NCI-H82 treated with DMSO at 0.1 percent for 48 hours (cell line): ENCODE measurements at regions not wholly inside any gene's neighbourhood (a gene's known extent, or its start where the extent isn't known, plus 50 kb on each side); places are given as distances from the start of the nearest gene placed in this dataset.
"Not testable (repeated sequence)": the region's sequence is repeated elsewhere in the genome, so short reads cannot be mapped to it uniquely, and the experiment has no call there.

Experiments used
- DNase-seq: peaks from one replicate; lab custom pipeline; 2025; ENCODE audit not compliant: unreplicated experiment; lab: John Stamatoyannopoulos, UW

DNA sequence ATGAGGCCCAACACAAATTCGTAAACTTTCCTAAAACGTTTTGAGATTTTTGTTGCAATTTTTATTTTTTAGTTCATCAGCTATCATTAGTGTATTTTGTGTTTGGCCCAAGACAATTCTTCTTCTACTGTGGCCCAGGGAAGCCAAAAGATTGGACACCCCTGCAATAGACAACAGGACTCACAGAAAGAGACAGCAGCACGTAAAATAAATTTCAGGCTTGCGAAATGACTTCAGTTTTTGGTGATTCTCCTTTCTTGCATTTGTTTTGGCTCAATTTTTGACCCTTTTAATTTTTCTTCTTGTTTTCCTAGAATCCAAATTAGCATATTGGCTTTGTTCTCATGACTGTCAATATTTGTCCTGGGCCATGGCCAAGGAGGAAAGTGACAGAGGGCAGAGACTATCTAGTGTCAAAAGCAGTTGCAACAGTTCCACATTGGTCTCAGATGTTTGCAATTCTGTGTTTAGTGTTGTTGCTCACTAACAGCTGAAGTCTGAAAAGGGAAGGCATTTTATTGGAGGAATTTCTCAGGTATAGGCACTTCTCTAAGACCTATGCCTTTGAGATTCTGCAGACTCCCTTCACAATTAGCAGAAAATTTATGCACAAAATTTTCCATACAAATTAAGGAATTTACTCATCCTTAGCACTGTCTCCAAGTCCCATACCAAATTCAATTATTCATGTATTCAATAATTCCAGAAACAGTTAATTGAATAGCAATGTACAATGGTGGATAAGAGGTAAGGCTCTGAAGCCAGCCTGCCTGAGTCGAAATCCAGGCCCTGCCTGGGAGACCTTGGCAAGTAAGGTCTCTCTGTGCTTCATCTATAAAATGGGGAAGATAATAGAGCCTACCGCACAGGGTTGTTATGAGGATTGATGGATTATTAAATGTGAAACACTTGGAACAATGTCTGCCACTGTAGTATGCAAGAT lies 160.9 kb upstream of the IVNS1ABP start:
- no peak for DNase-seq

DNA sequence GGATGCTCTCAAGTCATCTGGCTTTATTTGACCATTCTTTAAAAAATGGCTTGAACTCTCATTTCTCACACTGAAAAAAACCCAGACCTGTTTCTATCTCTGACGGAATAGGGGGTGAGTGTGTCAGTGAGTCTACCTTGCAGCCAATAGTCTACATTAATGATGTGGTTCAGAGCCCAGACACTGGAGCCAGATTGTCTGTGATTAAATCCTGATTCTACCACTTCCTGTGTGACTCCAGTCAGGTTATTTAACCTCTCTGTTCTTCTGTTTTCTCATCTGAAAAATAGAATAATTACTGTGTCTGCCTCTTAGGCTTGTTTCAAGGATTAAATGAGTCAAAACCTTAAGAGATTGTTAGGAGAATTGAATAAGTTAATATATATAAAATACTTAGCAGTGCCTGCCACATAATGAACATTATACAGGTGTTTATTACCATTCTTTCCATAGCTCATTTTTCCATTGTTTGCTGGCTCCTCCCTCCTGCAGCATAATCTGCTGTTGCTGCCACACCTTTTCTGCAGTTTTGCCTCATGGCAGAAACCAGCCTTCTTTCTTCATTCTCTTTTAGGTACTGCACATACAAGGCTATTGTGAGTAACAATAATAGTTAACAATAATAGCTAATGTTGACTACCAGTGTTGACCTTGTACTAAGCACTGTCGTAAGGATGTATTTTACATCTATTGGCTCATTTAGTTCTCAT lies 157.6 kb upstream of the IVNS1ABP start:
- DNase-seq = no peak

DNA sequence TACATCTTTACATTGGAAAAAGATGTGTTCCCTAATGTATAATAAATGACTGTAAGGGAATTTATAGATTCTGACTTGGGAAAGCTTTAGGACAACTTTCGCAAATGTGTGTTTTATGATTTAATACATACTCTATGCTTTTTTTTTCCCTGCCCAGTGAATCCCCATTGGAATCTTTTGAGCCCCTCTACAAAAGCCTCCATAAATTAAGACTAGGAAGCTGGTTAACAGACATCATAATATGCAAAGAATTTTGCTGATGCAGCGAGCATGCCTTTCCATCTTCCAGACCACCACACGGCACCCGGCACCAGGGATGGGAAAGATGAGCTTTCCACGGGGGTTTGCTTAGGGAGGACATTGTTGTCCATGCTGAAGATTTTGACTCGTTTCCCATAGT lies 156.1 kb upstream of the IVNS1ABP start:
- DNase-seq = no peak

DNA sequence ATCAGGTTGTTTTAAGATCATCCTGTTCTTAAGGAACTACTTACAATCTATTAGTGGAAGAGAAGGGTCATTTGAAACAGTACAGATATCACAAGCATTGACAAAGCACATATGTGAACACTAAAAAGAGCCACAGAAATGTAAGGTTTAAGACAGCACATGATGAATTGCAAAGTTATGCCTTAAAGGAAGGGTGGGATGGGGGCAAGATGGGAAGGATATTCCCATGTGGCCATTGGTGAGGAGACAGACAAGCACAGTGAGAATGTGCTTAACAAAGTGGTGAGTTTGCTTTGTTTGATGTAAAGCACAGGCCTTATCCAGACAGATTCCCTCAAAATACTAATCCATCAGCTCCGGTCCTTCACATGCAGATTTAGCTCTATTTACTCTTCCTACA lies 151.6 kb upstream of the IVNS1ABP start:
- no peak for DNase-seq

DNA sequence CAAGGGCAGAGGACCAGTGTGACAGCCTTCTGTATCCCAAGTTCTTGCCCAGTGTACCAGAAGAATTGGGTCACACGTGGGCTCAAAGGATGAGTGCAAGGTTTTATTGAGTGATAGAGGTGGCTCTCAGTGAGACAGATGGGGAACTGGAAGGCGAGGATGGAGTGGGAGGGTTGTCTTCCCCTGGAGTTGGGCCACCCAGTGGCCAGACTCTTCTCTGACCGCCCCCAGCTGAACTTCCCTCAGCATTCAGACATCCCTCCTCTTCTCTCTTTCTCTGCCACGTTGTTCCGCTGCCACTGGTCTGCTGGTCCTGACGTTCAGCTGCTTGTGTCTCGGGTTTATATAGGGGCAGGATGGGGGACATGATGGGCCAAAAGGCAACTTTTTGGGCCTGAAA lies 150.1 kb upstream of the IVNS1ABP start:
- DNase-seq = no peak

DNA sequence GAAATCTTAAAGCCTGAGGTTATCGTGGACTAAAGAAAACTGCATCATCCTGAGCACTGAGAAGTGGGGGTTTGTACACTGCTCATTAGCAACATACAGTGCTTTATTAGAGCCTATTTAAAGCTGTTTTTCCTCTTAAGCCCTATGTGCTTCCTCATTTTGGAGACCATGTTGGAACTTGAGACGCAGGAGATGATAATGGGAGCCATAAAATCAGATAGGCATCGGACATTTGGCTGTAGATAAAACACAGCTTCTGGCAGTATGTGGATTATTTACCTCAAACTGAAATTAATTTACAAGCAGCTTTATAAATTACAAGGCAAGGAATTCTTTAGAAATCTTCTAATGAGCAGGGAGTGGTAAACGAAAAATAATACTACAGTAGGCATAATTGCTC lies 147.7 kb upstream of the IVNS1ABP start:
- DNase-seq = no peak

DNA sequence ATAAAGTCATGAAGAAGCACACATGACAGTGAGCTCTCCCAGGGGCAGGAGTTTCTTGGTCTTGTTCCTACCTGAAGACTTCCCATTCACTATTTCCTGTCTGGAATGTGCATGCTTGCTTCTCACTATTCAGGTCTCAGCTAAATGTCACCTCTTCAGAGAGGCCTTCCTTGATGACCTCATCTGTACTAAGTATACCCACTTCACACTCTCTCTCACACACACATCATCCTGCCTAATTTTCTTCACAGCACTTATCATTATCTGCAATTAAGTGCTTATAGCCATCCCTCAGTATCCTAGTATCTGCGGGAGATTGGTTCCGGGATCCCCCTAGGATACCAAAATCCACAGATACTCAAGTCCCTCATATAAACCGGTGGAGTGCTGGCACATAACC lies 146.4 kb upstream of the IVNS1ABP start:
- no peak for DNase-seq

DNA sequence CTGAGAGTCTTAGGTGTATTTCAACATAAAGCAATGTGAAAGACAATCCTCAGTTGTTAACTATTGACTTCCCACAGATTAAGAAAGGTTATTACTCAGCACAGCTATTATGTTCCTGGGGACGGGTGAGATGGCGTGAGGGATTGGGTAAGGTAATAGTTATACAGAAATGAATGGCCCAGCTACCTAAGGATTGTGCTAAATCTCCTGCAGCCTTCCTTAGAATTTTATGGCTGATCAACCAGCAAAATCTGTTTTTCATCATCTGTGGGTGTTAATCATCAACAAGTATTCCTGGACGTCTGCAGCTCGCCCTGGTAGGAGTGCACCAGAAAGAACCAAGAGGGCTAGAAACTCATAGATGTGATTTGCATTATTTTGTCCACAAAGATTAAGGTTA lies 146.0 kb upstream of the IVNS1ABP start:
- no peak for DNase-seq

DNA sequence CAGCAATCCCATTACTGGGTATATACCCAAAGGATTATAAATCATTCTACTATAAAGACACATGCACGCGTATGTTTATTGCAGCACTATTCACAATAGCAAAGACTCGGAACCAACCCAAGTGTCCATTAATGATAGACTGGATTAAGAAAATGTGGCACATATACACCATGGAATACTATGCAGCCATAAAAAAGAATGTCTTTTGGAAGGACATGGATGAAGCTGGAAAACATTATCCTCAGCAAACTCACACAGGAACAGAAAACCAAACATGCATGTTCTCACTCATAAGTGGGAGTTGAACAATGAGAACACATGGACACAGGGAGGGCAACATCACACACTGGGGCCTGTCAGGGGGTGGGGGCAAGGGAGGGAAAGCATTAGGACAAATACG lies 143.7 kb upstream of the IVNS1ABP start:
- DNase-seq = not testable (repeated sequence)

DNA sequence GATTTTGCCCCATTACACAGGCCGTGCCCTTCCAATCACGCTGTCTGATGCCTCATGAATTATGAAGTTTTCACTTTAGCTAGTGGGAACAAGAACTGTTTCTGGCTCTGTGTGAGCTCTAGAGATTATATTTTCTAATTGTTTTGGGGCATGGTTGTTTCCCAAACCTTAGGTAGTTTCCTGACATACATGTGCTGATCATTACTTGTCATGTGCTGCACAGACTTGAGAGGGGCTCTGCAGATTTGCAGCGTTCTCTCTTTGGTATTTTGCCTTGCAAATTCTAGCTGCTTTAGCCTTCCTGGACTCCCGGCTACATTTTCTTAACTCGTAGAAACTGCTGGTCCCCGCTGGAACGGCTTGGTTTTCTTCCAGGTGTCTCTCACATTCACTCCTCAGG lies 142.1 kb upstream of the IVNS1ABP start:
- no peak for DNase-seq

DNA sequence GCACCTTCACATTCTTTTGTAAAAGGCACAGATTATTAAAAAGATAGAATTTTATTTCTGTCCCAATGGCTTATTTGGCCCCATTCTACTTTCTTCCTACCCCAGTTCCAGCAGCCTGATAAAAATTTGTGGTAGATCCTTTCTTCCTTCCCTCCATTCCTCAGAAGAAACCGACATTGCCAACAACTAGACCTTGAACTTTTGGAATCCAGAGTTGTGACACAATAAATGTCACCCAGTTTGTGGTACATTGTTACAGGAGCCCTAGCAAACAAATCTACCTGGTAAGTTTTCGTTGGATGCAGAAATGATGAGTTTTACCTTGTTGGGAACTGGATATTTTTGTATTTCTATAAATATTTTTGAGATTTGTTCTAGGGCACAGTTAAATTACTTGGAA lies 141.6 kb upstream of the IVNS1ABP start:
- DNase-seq = no peak

DNA sequence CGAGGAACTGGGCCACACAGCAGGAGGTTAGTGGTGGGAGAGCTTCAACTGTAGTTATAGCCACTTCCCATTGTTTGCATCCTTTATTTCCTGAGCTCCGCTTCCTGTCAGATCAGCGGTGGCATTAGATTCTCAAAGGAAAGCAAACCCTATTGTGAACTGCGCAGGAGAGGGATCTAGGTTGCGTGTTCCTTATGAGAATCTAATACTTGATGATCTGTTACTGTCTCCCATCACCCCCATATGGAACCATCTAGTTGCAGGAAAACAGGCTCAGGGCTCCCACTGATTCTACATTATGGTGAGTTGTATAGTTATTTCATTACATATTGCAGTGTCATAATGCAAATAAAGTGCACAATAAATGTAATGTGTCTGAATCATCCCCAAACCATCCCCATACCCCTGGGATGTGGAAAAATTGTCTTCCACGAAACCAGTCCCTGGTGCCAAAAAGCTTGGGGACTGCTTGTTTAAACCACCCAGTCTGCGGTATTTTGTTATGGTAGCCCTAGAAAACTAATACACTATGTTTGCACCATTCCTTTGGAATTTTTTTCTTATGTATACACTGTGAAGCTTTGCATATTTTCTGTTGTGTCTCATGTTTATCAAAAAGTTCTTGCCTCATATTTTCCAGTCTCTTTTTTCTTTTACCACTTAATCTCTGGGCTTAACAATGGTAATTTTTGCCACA lies 136.6 kb upstream of the IVNS1ABP start:
- DNase-seq = no peak

DNA sequence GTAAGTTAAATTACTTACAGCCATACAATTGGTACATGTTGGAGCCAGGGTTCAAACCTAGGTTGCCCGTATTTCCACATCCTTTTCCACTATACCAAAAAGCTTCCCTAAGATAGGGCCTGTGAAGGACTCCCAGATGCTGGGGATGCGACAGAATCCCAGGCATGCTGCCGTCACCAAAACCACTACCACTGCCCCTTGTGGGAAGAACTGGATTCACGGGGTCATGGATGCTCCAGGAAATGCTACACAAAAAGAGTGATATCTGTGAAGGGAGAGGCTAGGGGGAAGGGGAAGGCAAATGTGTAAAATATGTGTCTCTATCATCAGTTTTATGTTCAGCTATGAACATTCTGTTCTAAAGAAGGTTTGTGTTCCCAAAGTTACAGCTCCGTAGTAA lies 133.9 kb upstream of the IVNS1ABP start:
- no peak for DNase-seq

DNA sequence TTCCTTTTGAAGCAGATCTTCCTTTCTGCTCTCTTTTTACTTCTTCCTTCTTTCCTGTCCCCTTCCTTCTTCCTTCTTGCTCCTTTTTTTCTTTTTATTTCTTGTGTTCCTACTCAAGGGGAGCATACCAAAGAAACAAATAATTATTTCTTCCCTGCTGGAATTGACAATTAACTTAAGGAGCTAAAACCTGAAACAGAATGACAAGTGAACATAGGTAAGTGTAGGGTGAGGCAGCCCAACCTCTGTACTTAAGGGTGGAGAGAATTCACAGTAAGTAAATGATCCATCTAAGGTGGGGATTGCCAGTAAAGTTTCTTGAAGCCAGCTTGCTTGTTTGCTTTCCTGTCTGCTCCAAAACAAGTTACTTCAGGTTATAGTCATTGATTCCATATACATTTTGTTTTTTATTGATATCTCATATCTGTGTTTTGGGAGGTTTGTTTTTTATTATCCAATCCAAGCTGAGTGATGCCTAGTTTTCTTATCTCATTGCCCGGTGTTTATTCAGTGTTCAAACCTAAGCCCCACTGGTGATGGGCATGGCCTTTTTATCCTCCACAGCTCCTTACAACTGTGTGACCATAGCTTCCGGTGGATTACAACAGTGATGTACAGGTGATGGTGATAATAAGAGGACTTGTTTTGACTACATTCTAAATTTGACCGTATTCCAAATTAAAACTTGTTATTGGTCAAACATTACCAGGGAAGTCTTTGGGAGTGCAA lies 133.2 kb upstream of the IVNS1ABP start:
- DNase-seq = no peak

DNA sequence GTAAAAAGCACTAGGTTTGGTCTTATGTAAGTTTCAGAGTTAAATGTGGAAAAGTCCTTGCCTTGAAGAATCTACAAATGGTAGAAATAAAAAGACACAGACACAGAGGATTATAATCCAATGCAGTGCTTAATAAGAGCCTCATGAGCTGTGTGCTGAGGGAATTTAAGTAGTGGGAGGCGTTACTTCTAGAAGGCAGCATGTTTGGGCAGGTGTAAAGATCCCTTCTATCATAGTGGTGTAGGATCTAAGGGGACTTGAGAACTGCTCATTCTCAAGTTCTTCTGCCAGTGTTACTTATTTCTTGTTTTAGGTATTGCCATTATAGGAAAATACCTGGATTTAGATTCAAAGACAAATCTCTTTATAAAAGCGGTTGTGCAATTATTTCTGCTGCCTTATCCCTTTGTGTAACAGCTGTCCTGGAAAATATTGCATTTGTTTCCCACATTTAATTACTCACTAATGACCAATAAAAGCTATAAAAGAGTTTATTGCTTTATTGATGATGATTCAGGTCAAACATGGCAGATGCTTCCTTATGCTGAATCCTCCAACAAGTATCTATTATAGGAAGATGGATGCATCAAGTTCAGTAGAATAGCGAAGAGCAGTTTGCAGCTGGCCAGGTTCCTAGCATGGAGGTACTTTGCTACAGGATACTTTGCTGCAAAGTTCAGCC lies 132.5 kb upstream of the IVNS1ABP start:
- no peak for DNase-seq

DNA sequence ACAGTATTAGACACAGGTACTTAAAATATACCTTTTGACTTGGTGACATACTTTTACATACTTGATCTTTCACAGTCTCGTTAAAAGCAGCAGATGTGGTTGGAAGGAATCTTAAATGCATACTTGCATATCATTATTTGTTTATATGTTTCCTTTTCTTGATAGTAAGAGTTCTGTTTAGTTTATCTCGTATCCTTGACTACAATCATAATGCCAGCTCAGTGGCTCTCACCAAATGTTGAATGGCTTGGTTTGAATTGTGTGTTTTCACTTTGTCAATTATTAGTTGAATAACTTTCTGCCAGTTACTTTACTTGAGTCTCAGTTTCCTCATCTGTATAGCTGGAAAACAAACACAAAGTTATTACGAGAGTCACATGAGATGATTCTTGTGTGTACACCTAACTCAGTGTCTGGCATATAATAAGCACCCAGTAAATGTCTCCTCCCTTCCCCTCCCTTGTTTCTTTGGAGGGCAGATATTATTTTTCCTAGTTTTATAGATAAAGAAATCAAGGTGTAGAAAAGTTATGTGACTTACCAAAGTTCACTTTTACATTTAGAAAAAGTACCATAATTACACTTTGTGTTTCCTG lies 131.6 kb upstream of the IVNS1ABP start:
- no peak for DNase-seq

DNA sequence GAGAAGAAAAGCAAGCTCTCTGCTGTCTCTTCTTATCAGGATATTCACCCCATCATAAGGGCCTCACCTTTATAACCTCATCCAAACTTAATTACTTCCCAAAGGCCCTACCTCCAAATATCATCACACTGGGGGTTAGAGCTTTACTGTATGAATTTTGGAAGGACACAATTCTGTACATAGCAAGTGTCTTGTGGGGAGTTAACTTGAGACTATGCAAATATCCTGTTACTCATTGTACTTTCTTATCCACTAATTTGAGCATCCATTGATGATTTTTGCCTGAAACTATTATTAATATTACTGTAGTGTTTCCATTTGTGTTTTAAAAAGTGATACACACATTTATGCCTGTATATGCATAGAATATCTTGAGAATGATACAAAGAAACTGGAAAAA lies 129.1 kb upstream of the IVNS1ABP start:
- no peak for DNase-seq

DNA sequence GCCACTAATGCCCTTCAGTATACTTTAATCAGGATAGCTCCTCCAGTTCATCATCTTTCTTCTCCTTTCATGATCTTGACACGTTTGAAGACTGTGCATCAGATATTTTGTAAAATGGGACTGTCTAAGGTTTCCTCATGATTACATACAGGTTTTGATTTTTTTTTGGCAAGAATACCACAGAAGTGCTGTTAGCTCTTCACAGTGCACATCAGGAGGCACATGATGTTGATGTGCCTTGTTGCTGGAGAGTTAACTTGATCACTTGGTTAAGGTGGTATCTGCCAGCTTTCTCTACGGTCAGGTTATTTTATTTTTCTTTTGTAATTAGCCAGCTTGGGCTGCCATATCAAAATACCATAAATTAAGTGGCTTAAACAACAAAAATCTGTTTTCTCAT lies 128.6 kb upstream of the IVNS1ABP start:
- no peak for DNase-seq

DNA sequence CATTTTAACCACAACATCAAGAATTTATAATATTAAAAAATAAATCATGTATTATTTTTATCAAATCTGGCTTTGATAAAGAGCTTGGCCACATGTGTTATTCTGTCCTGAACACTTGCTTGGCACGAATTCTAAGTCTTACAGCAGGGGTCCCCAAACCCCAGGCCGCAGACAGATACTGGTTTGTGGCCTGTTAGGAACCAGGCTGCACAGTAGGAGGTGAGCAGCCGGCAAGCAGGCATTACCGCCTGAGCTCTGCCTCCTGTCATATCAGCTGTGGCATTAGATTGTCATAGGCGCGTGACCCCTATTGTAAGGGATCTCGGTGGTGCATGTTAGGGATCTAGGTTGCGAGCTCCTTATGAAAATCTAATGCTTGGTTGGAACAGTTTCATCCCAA lies 127.6 kb upstream of the IVNS1ABP start:
- DNase-seq = no peak

DNA sequence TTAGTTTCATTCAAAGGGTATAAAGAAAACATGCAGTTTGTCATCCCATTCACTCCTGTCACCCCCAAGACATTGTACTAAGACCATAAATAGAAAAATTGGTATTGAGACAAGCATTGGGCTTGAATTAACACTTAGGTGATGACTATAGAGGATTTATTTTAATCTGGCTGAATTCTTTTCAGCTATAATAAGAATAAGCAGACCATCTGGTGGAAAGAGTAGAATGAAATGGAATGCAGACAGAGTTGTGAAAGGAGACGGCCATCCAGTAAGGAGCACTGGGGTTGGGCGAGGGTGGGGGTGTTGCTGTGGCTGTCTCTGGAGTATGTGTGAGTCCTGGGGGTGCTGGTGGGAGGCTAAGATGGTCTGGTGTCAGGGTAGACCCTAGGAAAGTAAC lies 125.0 kb upstream of the IVNS1ABP start:
- DNase-seq = no peak
